ENCODE measurements at regions not wholly inside any gene's neighbourhood (a gene's known extent, or its start where the extent isn't known, plus 50 kb on each side); places are given as distances from the start of the nearest gene placed in this dataset.

GRCh38 chr14:97410667-97411620, 613.8 kb downstream of the VRK1 start:
- no peak for DNase-seq

DNA sequence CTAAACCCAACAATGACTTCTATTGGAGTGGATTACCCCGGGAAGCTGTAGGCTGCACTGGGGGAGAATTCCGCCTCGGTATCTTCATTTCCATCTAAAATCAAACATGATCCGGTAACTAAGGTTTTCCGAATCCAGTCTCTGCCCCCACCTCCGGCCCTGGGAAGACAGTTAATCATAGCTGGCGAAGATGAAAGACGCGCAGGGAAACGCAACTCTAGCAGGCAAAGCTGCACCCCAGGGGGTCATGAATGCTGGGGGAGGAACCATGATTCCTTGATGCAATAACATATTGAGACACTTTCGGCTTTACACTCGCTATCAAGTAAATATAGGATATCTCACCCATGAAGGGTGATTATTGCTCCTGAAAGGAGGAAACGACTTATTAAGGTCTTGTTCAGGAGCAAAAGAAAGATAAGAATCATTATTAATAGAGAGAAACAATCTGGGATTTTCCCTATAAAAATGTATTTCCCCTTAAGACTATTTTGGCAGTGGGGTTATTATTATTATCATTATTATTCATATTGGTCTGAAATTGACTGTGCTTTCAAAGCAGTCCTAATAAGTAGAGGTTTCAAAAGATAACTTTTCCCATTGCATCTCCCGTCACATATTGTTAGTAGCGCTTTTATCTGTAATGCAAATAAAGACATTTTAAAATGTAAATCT, 614.9 kb downstream of the VRK1 start:
- DNase-seq: no peak

GRCh38 chr14:97413022-97413539, 615.9 kb downstream of the VRK1 start:
- DNase-seq: no peak

DNA sequence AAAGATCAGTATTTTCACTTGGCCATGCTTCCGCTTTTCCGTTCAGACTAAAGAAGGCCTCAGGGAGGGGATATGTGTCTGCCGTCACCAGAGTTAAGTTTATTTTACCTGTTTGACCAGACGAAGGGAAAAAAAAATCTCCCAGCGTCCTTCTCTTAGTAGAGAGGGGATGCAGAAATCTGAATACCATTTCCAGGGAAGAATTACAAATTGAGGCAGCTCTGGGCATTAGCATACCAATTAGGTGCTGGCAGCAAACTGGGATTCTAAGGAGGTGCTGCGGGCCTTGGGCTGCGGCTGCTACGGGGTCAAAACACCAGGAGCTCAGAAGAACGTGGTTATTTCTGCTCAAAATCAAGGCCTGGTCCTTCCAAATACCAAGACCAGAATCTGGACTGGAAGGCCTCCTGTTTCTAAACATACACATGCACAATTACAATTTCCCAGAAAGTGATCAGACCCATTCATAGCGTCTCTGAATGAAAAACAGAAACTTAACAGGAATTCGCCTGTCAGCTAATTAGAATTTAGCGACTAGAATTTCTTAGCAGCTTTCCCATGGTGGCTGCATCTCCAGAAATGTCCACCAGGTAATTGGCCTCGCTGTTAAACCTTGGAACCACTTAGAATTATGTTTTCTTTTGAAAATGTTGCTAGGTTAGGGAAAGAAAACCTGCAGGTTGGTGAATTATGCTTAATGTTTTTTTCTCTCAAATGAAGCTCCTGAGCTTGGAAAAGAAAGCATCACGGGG, 617.0 kb downstream of the VRK1 start:
- DNase-seq: no peak

DNA sequence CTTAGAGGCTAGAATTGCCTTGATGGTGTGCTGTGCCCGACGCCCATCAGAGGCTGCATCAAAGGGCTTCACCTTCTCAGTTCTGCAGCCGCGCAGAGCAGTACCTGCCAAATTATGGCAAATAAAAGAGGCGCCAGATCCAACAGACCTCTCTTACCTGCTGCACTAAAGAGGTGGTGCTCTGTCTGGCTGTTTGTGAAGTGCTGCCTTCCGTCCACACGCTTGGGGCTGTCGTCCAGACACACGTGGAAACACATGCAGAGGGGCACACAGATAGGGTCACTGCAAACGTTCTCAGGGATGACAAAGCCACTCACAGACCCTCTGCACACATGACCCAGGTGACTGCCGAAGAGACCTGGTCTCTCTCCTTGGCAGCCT, 617.5 kb downstream of the VRK1 start:
- no peak for DNase-seq

DNA sequence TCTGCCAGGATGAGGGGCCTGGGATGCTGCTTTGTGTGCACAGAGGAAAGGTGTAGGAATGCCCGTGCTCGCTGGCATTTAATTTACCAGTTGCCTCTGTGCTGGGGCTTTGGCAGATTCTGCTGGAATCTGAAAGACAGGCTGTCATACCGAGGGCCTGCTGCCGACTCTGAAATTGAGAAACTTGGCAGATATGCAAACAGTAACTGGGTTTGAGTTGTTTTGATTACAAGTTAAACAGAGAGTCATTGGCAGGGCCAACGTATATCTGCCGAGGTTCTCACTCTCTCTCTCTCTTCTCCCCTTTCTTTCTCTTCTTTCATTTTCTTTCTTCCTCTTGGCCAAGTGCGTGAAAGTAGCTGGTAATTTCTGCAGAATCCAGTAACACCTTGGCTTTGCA, 618.7 kb downstream of the VRK1 start:
- DNase-seq: no peak

- DNase-seq: no peak
Observed at GRCh38 chr14:97416550-97416949, 619.4 kb downstream of the VRK1 start.

GRCh38 chr14:97417331-97417730, 620.1 kb downstream of the VRK1 start:
- no peak for DNase-seq

GRCh38 chr14:97420211-97420610, 623.0 kb downstream of the VRK1 start:
- DNase-seq: no peak

DNA sequence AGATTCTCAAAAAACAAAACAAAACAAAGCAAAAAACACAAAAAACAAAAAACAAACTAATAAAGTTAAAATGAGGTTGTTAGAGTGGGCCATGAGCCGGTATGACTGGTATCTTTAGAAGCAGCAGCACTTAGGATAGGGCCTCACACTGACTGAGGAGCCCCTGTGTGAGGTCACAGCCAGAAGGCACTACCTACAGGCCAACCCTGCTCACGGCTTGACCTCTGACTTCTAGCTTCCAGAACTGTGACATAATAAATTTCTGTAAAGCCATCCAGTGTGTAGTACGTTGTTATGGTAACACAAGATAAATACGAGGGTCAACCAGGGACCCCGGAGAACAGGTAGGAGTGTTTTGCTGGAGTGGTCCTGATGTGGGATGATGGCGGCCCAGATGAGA, 629.6 kb downstream of the VRK1 start:
- DNase-seq: no peak

DNA sequence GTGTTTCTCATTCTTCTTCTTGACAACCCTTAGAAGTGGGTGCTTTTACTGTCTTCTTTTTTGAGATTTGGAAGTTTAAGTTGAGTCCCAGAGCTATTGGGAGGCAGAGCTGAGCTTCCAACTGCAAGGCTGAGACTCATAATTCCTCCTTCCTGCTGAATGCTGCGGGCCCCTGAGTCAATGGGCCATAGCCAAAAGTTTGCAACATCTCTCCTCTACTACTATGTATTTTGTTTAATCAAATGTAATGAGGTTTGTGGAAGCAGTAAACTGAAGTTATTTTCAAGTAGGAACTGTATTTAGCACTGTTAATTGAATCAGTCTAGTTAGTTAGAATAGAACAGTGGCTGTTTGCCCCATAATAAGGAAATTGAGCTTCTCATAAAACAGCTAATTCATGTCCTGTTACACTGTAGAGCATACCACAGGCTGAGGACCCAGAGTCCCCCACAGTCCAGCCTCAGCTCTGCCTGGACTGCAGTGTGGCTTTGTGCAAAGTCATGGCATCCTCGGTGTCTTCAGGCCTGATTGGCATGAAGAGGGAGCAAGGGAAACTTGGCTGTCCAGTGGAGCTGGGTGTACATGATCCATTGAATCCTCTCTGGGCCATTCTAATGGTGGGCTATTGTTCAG, 631.7 kb downstream of the VRK1 start:
- DNase-seq: no peak

DNA sequence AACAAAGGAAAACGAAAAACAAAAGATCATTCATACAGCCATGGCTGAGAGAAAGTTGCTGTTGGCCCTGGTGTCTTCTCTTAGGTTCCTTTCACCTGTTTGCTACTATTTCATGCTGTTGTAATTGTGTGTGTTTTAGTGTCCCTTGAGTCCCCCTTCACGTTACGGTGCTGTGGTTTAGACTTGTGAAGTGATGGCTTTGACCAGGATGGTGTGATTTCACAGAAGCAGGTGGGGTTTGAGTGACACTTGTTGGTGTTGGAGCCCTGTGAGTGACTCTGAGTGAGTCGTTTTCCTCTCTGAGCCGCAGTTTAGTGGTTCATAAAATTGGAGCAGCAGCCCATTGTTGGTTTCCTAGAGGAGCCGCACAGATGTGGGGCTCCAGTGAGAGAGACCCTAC, 635.4 kb downstream of the VRK1 start:
- no peak for DNase-seq

- DNase-seq: no peak
Observed at GRCh38 chr14:97441740-97442362, 644.7 kb downstream of the VRK1 start.

DNA sequence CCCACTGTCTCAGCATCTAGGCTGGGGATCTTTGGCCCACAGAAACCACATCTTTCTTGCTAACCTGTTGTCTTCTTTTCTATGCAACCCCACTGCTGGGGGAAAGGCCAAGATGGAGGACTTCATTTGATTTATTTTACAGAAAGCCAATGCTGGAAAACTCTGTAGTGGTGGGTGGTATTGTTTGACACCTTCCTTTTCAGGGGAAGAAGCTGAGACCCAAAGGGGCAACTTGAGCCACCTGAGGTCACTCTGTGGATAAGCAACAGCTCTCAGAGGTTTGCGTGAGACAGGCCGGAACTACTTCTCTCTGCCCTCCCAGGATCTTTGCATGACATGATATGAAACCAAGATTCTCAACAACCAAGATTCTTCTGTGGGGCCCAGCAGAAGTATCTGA, 645.2 kb downstream of the VRK1 start:
- DNase-seq: no peak

- DNase-seq: no peak
Observed at GRCh38 chr14:97443412-97443811, 646.2 kb downstream of the VRK1 start.

DNA sequence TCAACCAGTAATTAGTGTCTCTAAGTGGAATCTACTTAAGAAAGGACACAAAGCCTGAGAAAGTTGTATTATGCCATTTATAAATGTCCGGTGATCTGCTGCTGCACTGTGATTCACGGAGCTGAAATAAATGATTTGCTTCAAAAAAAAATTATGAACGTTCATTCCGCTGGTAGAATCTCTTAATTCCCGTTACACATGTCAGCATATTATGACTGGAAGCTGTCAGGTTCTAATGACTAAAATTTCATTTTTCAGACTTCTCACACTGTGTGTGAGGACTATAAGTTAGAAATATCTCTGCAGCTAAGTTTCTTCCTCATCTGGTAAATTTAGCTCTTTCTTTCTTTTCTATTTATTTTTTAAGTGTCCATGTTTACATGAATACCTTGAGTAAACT, 647.1 kb downstream of the VRK1 start:
- DNase-seq: no peak

- DNase-seq: no peak
Observed at GRCh38 chr14:97445367-97445766, 648.2 kb downstream of the VRK1 start.

DNA sequence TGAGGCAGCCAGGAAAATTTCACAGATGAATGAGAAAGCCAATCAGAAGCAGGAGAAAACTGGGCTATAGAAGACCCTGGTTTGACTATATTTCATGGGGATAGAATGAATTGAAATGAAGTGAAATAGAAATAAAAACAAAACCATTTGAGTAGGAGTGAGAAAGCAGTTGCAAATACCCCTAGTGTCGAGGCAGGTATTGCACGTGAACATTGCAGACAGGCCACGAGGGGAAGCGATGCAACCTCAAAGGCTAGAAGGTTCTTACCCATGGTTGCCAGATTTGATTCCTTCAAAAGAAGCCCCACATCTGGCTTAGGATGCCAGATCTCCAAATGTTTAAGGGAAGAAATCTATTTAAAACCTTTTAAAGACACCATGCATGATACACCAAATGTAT, 648.9 kb downstream of the VRK1 start:
- DNase-seq: no peak

GRCh38 chr14:97452314-97452713, 655.1 kb downstream of the VRK1 start:
- no peak for DNase-seq

DNA sequence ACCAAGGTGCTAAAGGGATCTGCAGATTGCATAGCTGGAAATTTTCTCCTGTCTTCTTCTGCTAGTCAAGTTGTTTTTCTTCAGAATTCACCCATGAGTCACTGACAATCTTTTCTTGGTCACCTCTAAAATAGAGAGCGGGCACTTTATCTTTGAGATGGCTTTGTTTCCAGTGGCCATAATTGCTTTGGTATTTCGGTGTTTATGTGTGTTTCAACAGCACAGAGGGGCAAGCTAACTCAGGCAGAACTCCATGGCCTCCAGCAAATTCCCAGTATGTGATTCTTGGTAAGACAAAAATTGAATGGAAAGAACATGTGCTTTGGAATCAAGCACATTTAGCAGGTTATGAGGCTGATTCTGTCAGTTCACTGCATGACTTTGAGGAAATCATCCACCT, 656.8 kb downstream of the VRK1 start:
- no peak for DNase-seq

- DNase-seq: no peak
Observed at GRCh38 chr14:97456462-97456861, 659.3 kb downstream of the VRK1 start.

DNA sequence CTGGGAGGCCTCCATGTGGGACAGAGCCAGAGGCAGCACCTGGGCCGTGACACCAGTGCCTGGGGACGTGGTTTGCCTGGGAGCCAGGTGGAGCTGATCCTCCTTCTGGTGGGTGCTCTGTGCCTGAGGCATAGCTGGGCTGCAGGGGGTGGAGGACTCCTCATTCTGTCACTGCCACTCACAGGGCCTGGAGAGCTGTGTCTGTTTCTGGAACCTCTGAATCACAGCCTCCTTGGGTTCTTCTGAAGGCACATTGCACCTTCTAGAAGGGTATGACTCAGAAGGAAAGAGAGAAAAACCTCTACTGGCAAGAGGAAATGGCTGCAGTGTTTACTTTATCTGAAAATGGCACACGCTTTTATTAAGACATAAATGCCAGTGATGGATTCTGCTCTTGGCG, 659.8 kb downstream of the VRK1 start:
- DNase-seq: no peak
